Rectal smooth muscle tissue (tissue), 1 donor: ENCODE measurements at regions not wholly inside any gene's neighbourhood (a gene's known extent, or its start where the extent isn't known, plus 50 kb on each side); places are given as distances from the start of the nearest gene placed in this dataset.

Experiments used
- H3K27ac ChIP-seq: one replicate; pipeline ENCODE4 v1.7.0; 2013; ENCODE audit warnings: low read depth, low read length, inconsistent platforms
- H3K27me3 ChIP-seq: one replicate; pipeline ENCODE4 v1.7.0; 2013; ENCODE audit warnings: low read length; ENCODE audit not compliant: control insufficient read depth, insufficient read depth
- H3K36me3 ChIP-seq: one replicate; pipeline ENCODE4 v1.7.0; 2013; ENCODE audit warnings: low read length; ENCODE audit not compliant: control insufficient read depth, insufficient read depth
- H3K4me1 ChIP-seq: one replicate; pipeline ENCODE4 v1.7.0; 2013; ENCODE audit warnings: low read length; ENCODE audit not compliant: control insufficient read depth, insufficient read depth
- H3K4me3 ChIP-seq: one replicate; pipeline ENCODE4 v1.7.0; 2013; ENCODE audit warnings: low read length
- H3K9ac ChIP-seq: one replicate; pipeline ENCODE4 v1.7.0; 2013; ENCODE audit warnings: low read length

DNA sequence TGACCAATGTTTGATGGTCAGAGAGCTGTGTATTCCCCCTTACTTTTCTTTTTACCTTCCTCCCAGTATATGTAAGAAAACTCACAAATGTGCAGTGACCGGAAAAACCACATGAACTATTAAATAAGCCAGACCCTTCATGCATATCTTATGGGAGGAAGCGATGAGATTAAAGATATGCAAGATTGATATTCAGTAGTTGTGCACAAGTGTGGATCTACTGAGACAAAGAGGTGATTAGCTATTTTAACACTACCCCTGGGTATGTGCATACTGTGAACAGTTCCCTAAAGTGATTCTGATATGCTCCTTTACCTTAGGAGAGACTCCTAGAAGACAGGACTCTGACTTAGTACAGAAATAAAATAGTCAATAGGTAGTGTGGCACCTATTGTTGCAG, 328.3 kb downstream of the EPHA4 start:
- no peaks in the 10 kb centered on the region for H3K27me3 ChIP-seq
- no peaks in the 10 kb centered on the region for H3K36me3 ChIP-seq
- H3K9ac ChIP-seq = no peak overlapping the region
- H3K4me1 ChIP-seq = no peaks in the 10 kb centered on the region
- no peak overlapping the region for H3K27ac ChIP-seq
- no peak overlapping the region for H3K4me3 ChIP-seq

DNA sequence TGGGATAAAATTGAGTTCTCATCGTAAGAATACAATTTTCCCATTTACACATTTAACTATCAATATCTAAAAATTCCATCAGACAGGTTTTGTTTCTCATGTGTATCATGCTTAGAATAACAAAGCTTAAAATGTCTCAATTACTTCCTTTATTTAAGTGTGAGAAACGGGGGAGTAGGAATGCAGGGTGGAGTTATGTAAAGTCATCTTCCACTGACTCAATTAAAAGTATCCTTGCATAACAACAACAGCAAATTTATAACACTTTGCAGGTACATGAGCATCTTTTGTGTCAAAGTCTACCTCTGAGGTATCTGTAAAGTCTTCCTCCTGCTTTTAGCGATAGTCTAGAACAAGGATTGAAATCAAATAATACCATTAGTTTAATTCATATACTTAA, 327.1 kb downstream of the EPHA4 start:
- no peak overlapping the region for H3K27ac ChIP-seq
- no peaks in the 10 kb centered on the region for H3K4me1 ChIP-seq
- no peaks in the 10 kb centered on the region for H3K27me3 ChIP-seq
- no peak overlapping the region for H3K9ac ChIP-seq
- no peaks in the 10 kb centered on the region for H3K36me3 ChIP-seq
- no peak overlapping the region for H3K4me3 ChIP-seq

DNA sequence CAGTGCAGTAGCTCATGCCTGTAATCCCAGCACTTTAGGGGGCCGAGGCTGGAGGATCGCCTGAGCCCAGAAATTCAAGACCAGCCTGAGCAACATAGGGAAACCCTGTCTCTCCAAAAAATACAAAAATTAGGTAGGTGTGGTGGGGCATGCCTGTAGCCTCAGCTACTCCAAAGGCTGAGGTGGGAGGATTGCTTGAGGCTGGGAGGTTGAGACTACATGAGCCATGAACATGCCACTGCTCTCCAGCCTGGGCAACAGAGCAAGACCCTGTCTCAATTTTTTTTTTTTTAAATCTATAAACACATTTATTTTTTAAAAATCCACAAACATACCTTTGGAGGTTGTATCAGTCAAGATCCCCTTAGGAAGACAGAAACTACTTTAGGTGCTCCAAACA, 326.3 kb downstream of the EPHA4 start:
- no peak overlapping the region for H3K4me3 ChIP-seq
- no peaks in the 10 kb centered on the region for H3K4me1 ChIP-seq
- no peaks in the 10 kb centered on the region for H3K27me3 ChIP-seq
- no peaks in the 10 kb centered on the region for H3K36me3 ChIP-seq
- no peak overlapping the region for H3K9ac ChIP-seq
- H3K27ac ChIP-seq = no peak overlapping the region

DNA sequence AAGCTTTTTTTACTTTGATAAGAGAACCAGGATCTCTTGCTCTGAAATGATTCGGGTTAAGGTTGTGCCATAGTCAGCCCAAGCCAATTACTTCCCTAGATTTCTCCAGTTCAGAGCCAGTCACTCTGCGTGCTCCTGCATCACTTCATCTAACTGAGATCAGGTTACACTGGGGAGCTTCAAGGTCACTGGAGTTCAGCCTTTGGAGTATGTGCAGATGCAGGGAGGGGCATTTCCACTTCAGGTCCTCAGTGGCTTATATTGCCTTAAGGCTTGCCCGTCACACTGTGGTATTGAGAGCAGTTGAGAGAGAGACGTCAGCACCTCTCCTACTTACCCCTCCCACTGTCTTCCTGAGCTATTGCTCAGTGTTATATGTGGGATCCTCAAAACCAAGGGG, 317.8 kb downstream of the EPHA4 start:
- Histone ChIP-seq H3K9ac (no peak overlapping the region), H3K27me3 (no peaks in the 10 kb centered on the region), H3K36me3 (no peaks in the 10 kb centered on the region), H3K27ac (no peak overlapping the region), H3K4me1 (no peaks in the 10 kb centered on the region), H3K4me3 (no peak overlapping the region)

DNA sequence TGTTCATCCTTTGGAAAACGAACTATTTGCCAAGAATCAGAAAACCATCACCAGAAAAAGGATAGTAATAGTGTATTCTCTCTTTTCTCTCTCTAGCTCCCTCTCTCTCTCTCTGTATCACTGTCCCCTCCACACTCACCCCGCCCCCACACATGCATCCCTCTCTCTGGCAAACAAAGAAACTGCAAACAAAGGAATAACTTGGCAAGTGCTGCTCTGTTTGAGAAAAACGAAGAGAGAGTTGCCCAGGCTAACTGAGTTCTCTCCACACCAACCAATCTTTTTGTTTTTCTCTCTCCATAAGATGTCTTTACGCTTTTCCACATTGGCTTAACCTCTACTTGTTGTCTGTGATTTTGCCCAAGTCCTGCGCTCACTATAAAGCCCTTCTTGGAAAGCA, 316.2 kb downstream of the EPHA4 start:
- Histone ChIP-seq H3K27ac (no peak overlapping the region), H3K4me1 (no peaks in the 10 kb centered on the region), H3K27me3 (no peaks in the 10 kb centered on the region), H3K9ac (no peak overlapping the region), H3K4me3 (no peak overlapping the region), H3K36me3 (no peaks in the 10 kb centered on the region)

DNA sequence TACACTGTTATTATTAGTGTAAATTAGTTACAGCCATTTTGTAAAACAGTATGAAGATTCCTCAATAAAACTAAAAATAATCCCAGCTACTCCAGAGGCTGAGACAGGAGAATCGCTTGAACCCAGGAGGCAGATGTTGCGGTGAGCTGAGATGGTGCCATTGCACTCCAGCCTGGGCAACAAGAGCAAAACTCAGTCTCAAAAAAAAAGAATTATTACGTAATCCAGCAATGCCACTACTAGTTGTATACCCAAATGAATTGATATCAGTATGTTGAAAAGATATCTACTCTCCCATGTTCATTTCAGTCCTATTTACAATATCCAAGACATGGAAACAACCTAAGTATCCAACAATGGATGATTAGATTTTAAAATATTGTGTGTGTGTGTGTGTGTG, 313.6 kb downstream of the EPHA4 start:
- Histone ChIP-seq H3K4me3 (no peak overlapping the region), H3K27me3 (no peaks in the 10 kb centered on the region), H3K4me1 (no peaks in the 10 kb centered on the region), H3K27ac (no peak overlapping the region), H3K9ac (no peak overlapping the region), H3K36me3 (no peaks in the 10 kb centered on the region)

DNA sequence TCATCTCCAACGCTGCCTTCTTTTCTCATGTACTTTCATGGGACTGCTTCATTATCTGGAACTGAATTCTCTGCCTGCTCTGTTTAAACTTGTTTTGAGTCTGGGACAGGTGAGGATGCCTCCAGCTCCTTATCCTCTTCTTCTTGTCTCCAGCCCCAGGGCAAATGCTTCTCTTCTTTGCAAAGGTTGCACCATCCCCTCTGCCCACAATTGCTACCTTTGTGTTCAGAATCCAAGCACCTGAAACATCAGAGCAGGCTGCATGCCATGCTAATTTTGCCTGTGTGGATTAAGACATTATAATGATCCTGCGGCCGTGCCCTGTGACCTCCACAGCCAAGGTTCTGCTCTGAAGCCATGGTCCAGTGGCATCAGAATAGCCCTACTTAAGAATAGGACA, 309.5 kb downstream of the EPHA4 start:
- H3K27ac ChIP-seq = no peak overlapping the region
- no peak overlapping the region for H3K9ac ChIP-seq
- no peak overlapping the region for H3K4me3 ChIP-seq
- H3K4me1 ChIP-seq = no peaks in the 10 kb centered on the region
- no peaks in the 10 kb centered on the region for H3K36me3 ChIP-seq
- no peaks in the 10 kb centered on the region for H3K27me3 ChIP-seq

DNA sequence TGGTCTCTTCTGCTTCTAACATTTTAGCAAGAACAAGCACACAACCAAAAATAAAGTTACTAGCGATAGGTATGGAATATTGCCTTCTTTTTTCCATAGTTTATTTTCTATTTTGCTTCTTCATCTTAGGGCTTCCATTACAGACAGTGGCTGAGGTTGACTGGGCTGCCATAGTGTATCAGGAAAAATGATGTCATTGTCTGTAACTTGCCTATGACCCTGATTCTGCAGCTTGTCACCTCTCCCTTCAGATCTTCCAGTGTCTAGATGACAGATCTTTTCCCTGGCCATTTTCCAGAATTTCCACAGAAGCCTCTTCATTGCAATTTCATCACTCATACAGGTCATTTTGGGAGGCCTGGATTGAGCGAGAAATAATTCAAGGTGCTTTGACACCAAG, 308.5 kb downstream of the EPHA4 start:
- no peaks in the 10 kb centered on the region for H3K36me3 ChIP-seq
- no peak overlapping the region for H3K4me3 ChIP-seq
- H3K27me3 ChIP-seq = no peaks in the 10 kb centered on the region
- no peaks in the 10 kb centered on the region for H3K4me1 ChIP-seq
- H3K9ac ChIP-seq = no peak overlapping the region
- H3K27ac ChIP-seq = no peak overlapping the region

DNA sequence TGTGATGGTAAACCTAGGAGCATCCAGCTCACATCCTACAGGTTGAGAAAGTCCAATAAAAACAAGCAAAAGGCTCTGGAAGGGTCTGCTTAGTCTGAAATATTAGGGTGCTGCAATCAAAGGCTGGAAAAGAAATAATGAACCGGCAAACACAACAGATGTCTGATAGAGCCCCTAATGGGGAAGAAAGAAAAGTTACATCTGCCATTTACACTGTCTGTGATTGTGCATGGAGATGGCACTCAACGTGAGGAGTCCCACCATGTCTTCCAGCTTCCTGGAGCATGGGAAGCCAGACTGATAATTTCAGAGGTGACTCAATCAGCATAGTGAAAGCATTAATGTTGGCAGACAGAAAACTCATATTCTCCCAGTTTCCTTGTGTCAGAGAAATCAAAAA, 307.8 kb downstream of the EPHA4 start:
- Histone ChIP-seq H3K27ac (no peak overlapping the region), H3K4me1 (no peaks in the 10 kb centered on the region), H3K27me3 (no peaks in the 10 kb centered on the region), H3K36me3 (no peaks in the 10 kb centered on the region), H3K4me3 (no peak overlapping the region), H3K9ac (no peak overlapping the region)

DNA sequence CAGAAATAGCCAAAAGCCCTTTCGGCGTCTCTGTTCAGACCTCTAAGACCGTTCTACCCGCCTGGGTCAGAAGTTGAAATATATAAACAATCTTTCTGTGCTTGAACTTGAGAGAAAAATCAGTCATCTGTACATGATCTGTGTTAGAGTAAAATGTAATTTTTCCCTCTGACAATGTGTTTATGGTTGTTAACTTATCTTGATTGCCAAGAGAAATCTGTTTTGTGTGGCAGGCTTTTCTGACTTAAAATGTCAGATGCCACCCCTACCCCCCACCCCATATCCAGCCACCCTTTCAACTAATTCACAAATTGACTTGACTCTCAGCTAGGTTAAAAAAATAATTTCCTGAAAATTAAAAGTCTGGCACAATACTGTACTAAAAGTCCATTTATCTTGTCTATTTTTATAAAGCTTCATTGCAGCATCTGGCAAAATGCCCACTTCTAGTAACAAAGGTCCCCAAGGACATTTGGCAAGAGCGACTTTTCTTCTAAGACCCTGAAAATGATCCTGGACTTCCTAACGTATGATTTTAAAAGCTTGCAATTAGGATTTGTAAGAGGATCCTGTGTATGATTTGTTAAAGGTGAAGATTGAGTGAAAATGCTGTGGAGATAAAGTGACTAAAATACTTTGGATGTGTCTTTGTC, 304.2 kb downstream of the EPHA4 start:
- Histone ChIP-seq H3K27ac (no peak overlapping the region), H3K4me3 (no peak overlapping the region), H3K9ac (no peak overlapping the region), H3K27me3 (no peaks in the 10 kb centered on the region), H3K36me3 (no peaks in the 10 kb centered on the region), H3K4me1 (no peaks in the 10 kb centered on the region)

DNA sequence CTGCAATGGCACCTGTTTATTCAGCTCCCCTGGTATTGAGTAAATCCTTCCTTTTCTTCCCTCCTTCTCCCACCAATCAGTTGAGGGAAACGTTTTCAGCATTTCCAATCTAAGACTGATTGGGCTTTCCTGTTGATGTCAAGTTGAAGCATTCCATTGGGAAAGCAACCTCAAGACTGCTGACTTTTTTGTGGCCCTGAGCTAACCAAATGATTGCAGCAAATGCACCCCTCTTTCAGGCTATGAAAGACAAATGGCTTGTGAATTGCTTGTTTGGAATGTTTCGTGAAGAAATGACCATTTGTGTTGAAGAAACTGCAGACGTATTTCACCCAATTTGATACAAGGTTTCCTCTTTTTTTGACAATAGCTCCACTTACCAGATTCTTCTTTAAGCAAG, 303.5 kb downstream of the EPHA4 start:
- H3K4me3 ChIP-seq = no peak overlapping the region
- H3K27me3 ChIP-seq = no peaks in the 10 kb centered on the region
- no peak overlapping the region for H3K9ac ChIP-seq
- H3K4me1 ChIP-seq = no peaks in the 10 kb centered on the region
- no peaks in the 10 kb centered on the region for H3K36me3 ChIP-seq
- H3K27ac ChIP-seq = no peak overlapping the region

DNA sequence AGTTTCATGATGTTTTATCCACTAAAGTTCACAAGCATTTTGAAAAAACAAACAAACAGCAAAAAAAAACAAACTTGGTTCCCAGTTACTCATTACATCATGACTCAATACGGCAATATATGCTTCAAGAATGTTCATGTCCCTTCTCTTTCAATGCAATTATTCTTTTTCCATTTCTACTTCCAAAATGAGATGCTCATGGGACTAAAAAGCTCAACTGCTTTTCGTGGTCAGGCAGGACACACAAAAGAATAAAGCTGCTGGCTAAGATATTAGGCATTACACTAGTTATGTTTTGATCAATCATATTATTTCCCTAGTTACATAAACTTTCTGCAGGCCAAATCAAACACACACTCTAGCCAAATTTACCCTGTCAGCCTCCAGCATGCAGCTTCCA, 301.3 kb downstream of the EPHA4 start:
- Histone ChIP-seq H3K9ac (no peak overlapping the region), H3K4me1 (no peaks in the 10 kb centered on the region), H3K27me3 (no peaks in the 10 kb centered on the region), H3K4me3 (no peak overlapping the region), H3K27ac (no peak overlapping the region), H3K36me3 (no peaks in the 10 kb centered on the region)

DNA sequence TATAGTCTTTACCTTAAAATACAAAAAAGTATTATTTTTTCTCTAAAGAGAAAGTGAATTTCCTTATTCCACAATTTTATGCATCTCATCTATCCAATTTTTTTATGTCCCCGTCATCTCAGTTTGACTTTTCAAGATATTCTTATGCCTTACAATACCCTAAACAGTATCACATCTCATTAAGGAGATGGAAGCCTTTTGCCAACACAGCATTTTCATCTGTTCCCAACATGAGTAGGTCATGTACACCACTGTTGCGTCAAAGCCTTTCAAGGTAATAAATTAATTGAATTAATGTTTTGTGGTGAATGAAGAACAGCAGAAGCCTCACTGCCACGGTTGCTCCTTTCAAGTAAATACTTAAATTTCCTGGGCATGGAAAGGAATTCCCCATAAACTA, 299.4 kb downstream of the EPHA4 start:
- Histone ChIP-seq H3K4me3 (no peak overlapping the region), H3K36me3 (no peaks in the 10 kb centered on the region), H3K9ac (no peak overlapping the region), H3K27ac (no peak overlapping the region), H3K27me3 (no peaks in the 10 kb centered on the region), H3K4me1 (no peaks in the 10 kb centered on the region)
